Breast epithelium (tissue), 4 donors: ENCODE measurements at regions not wholly inside any gene's neighbourhood (a gene's known extent, or its start where the extent isn't known, plus 50 kb on each side); places are given as distances from the start of the nearest gene placed in this dataset.

Experiments
- DNase-seq, 2 donors: peaks; one replicate each; pipeline ENCODE4 v3.0.0-alpha.2; 2019; ENCODE audit warnings: low spot score in 2 of 2
- H3K27ac ChIP-seq, 2 donors: fragments of 200-600 bp; sonication (generic) in 1 of 2; one replicate each; pipeline ENCODE4 v1.5.1; 2016 to 2019; ENCODE audit warnings: mild to moderate bottlenecking in 1 of 2
- H3K27me3 ChIP-seq, 2 donors: fragments of 200-600 bp; sonication (generic) in 1 of 2; one replicate each; pipeline versions ENCODE4 v1.5.1 to v1.6.0; 2017 to 2019; ENCODE audit warnings: control low read depth in 1 of 2, mild to moderate bottlenecking in 1 of 2
- H3K36me3 ChIP-seq: fragments of 200-600 bp; one replicate; pipeline ENCODE4 v1.5.1; 2019
- H3K4me1 ChIP-seq, 2 donors: fragments of 200-600 bp; sonication (generic); one replicate each; pipeline ENCODE4 v1.5.1; 2016 to 2019; ENCODE audit warnings: control low read depth in 1 of 2
- H3K4me3 ChIP-seq, 3 donors: fragments of 200-600 bp; sonication (generic); 1 replicate in 2 of 3; 2 replicates in 1 of 3; pipeline ENCODE4 v1.5.1; 2016 to 2019; ENCODE audit warnings: mild to moderate bottlenecking in 3 of 3, moderate library complexity in 2 of 3
- H3K9me3 ChIP-seq, 2 donors: fragments of 200-600 bp; sonication (generic) in 1 of 2; one replicate each; pipeline ENCODE4 v1.5.1; 2016 to 2019; ENCODE audit warnings: control low read depth in 1 of 2
- POLR2A ChIP-seq: fragments of 450-650 bp; IDR thresholded peaks from one replicate; pipeline ENCODE4 v1.6.1; 2016; ENCODE audit warnings: antibody characterized with exemption, mild to moderate bottlenecking, moderate library complexity
- POLR2AphosphoS5 ChIP-seq, 3 donors: sonication (generic); formaldehyde crosslinking; IDR thresholded peaks; one replicate each; pipeline ENCODE4 v1.6.1; 2017; ENCODE audit warnings: antibody characterized with exemption in 3 of 3
- intact Hi-C: fragments of 100-400 bp; cut with DNase I; formaldehyde crosslinking; loops from one replicate; pipeline ENCODE4 v1.15.1; 2023; ENCODE audit warnings: low total_unique reads
- TF ChIP-seq, protein P1 (sequence below), 3 donors: fragments of 450-650 bp; IDR thresholded peaks; one replicate each; pipeline ENCODE4 v1.5.1; 2016 to 2017; ENCODE audit warnings: antibody characterized with exemption in 3 of 3, mild to moderate bottlenecking in 3 of 3, moderate library complexity in 3 of 3

DNA sequence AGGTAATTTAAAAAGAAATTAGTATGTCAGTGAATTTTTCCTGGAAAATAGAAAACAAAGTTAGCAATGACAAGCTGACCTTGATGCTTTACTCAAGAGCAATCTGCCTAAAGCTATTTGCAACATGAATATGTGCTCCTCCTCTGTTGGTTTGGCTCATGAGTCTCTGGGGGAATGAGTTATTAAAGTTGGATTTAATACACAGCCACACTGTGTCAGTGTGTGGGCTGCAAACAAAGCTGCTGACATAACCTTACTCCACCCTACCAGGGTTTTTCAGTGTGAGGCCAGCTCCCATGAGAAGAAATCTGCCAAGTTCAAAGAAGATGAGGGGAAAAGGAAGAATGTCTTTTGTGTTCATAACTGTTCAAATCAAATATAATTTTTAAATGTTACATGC lies 280.5 kb downstream of the TLL1 start:
- TF ChIP-seq POLR2A (no peak), POLR2AphosphoS5 (IDR thresholded peaks at IDR 0.05) (no peak)
- TF ChIP-seq, protein P1, sequence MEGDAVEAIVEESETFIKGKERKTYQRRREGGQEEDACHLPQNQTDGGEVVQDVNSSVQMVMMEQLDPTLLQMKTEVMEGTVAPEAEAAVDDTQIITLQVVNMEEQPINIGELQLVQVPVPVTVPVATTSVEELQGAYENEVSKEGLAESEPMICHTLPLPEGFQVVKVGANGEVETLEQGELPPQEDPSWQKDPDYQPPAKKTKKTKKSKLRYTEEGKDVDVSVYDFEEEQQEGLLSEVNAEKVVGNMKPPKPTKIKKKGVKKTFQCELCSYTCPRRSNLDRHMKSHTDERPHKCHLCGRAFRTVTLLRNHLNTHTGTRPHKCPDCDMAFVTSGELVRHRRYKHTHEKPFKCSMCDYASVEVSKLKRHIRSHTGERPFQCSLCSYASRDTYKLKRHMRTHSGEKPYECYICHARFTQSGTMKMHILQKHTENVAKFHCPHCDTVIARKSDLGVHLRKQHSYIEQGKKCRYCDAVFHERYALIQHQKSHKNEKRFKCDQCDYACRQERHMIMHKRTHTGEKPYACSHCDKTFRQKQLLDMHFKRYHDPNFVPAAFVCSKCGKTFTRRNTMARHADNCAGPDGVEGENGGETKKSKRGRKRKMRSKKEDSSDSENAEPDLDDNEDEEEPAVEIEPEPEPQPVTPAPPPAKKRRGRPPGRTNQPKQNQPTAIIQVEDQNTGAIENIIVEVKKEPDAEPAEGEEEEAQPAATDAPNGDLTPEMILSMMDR (IDR thresholded peaks at IDR 0.05) = no peak
- intact Hi-C loops = loop anchor here (1.0 kb wide), 1 partner anchor 16 kb away; no protein-coding TSS in a partner anchor
- Histone ChIP-seq H3K4me3 (no peak overlapping the region), H3K4me1 (no peaks in the 10 kb centered on the region), H3K27ac (no peak overlapping the region), H3K36me3 (no peaks in the 10 kb centered on the region), H3K27me3 (no peaks in the 10 kb centered on the region), H3K9me3 (no peaks in the 10 kb centered on the region)
- no peak for DNase-seq

DNA sequence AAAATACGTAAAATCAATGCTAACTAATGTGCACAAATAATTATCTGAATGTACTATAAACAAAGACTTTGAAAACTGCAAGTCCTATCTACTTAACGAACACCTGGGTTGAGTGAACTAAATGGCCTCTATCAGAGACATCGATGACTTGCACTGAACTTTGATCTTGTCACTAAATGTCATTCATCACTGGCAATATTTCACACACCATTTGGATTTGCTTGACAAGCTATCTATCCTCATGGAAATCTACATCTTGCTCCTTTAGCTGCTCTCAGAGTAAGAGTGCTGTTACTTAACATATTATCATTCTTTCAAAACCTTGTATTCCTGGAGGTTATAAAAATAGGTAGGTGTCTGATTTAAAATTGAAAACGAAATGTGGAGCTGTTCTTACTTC lies 289.3 kb downstream of the TLL1 start:
- Histone ChIP-seq H3K27ac (no peak overlapping the region), H3K36me3 (no peaks in the 10 kb centered on the region), H3K27me3 (no peaks in the 10 kb centered on the region), H3K9me3 (no peaks in the 10 kb centered on the region), H3K4me1 (no peaks in the 10 kb centered on the region), H3K4me3 (no peak overlapping the region)
- no peak for TF ChIP-seq POLR2A
- TF ChIP-seq POLR2AphosphoS5 (IDR thresholded peaks at IDR 0.05) = no peak
- TF ChIP-seq, protein P1 (IDR thresholded peaks at IDR 0.05) = no peak
- DNase-seq = no peak
- intact Hi-C loops = no loop called here

GRCh38 chr4:166165829-166166420 lies 292.9 kb downstream of the TLL1 start:
- no peaks in the 10 kb centered on the region for H3K27me3 ChIP-seq
- intact Hi-C loops = no loop called here
- TF ChIP-seq, protein P1 (IDR thresholded peaks at IDR 0.05) = peak; percentile 24 to 57 (median 43)
- TF ChIP-seq POLR2A = no peak
- H3K9me3 ChIP-seq = no peaks in the 10 kb centered on the region
- H3K36me3 ChIP-seq = no peaks in the 10 kb centered on the region
- H3K27ac ChIP-seq = no peak overlapping the region
- no peak for DNase-seq
- H3K4me3 ChIP-seq = no peak overlapping the region
- H3K4me1 ChIP-seq = no peaks in the 10 kb centered on the region

GRCh38 chr4:166169111-166169510 lies 296.1 kb downstream of the TLL1 start:
- Histone ChIP-seq H3K27ac (no peak overlapping the region), H3K27me3 (no peaks in the 10 kb centered on the region), H3K4me1 (no peaks in the 10 kb centered on the region), H3K9me3 (peaks cover 0 to 6% of the 10 kb centered on the region in 2 donors), H3K36me3 (no peaks in the 10 kb centered on the region), H3K4me3 (no peak overlapping the region)
- TF ChIP-seq, protein P1 (IDR thresholded peaks at IDR 0.05) = no peak
- TF ChIP-seq POLR2A (no peak), POLR2AphosphoS5 (IDR thresholded peaks at IDR 0.05) (no peak)
- intact Hi-C loops = no loop called here
- DNase-seq = no peak

DNA sequence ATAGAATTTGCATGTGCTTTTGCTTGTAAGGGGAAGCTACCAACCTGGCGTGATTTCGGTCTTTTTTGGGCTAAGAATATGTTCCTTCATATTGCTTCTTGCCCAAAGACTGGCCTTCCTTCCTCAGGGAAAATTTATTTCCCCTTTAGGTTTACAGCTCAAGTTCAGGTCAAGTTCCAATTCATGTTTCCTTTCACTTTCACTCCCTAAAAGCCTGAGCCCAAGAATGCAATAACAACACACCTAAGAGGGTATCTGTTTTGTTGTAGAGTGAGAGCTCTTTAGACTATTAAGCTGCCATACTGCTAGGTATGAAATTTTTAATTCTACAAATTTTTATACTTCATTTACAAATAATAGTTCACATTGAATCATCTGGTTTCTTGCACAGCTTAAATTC lies 299.6 kb downstream of the TLL1 start:
- TF ChIP-seq POLR2AphosphoS5 (IDR thresholded peaks at IDR 0.05) (no peak), POLR2A (no peak)
- TF ChIP-seq, protein P1 (IDR thresholded peaks at IDR 0.05) = no peak
- Histone ChIP-seq H3K36me3 (no peaks in the 10 kb centered on the region), H3K4me3 (no peak overlapping the region), H3K27ac (no peak overlapping the region), H3K27me3 (no peaks in the 10 kb centered on the region), H3K9me3 (peaks cover 0 to 6% of the 10 kb centered on the region in 2 donors), H3K4me1 (no peaks in the 10 kb centered on the region)
- no peak for DNase-seq
- intact Hi-C loops = no loop called here
